HCT116 (cell line): ENCODE measurements at regions not wholly inside any gene's neighbourhood (a gene's known extent, or its start where the extent isn't known, plus 50 kb on each side); places are given as distances from the start of the nearest gene placed in this dataset.

Experiments
- ATAC-seq: fragments of 200-7000 bp; cut with Tn5 transposase; 2 replicates; pipeline ENCODE4 v1.9.1; 2020; ENCODE audit warnings: mild to moderate bottlenecking, moderate library complexity
- BruUV-seq: library from RNA; stranded (reverse); fragments of 400-500 nt; replicated peaks from 2 replicates; lab custom pipeline; 2021; lab: Mats Ljungman, UMichigan
- CTCF ChIA-PET: fragments of 300-600 bp; sonication (Branson Sonifier 250); formaldehyde crosslinking; loops from one replicate; lab custom pipeline; 2021; ENCODE audit warnings: antibody characterized with exemption; lab: Charles Lee
- POLR2A ChIA-PET: fragments of 300-600, 350-600 bp; sonication (Branson Sonifier 250); formaldehyde crosslinking; loops from one replicate; lab custom pipeline; 2021; ENCODE audit warnings: antibody characterized with exemption; lab: Charles Lee
- RAD21 ChIA-PET, 2 experiments: fragments of 300-600 bp; sonication (Branson Sonifier 250); formaldehyde crosslinking; loops; one replicate each; lab custom pipeline; 2023; ENCODE audit warnings: low total read pairs in 2 of 2; ENCODE audit not compliant: uncharacterized antibody in 2 of 2, unreplicated experiment in 2 of 2, low non-redundant PET in 1 of 2; lab: Charles Lee
- DNase-seq: peaks from one replicate; pipeline ENCODE4 v3.0.0-alpha.2; 2010; ENCODE audit warnings: low read depth, low spot score
- H2AFZ ChIP-seq: fragments of 200-600 bp; shearing (Covaris generic), sonication (generic); 2 replicates; pipeline ENCODE4 v1.6.1; 2017; ENCODE audit warnings: low read depth, mixed run types, mixed read lengths, antibody characterized with exemption, low read length; ENCODE audit not compliant: poor library complexity, severe bottlenecking
- H3K27ac ChIP-seq: 2 replicates; pipeline ENCODE4 v1.5.1; 2012; ENCODE audit warnings: low read depth, low read length
- H3K27me3 ChIP-seq: fragments of 200-600 bp; sonication (generic); 2 replicates; pipeline ENCODE4 v1.6.1; 2016; ENCODE audit warnings: mixed run types, low read length, mixed read lengths; ENCODE audit not compliant: insufficient read depth
- H3K36me3 ChIP-seq, 2 experiments: fragments of 200-500 bp in 1 of 2; fragments of 200-600 bp in 1 of 2; sonication (Bioruptor generic) in 1 of 2; sonication (generic) in 1 of 2; 2 replicates each; pipeline versions ENCODE4 v1.5.1 to v1.6.1; 2014 to 2016; ENCODE audit warnings: low read length in 2 of 2, inconsistent platforms in 1 of 2, mixed read lengths in 1 of 2, mixed run types in 1 of 2; ENCODE audit not compliant: insufficient read depth in 2 of 2, control insufficient read depth in 1 of 2
- H3K4me1 ChIP-seq, 2 experiments: fragments of 200-600 bp in 1 of 2; sonication (generic) in 1 of 2; 2 replicates each; pipeline versions ENCODE4 v1.5.1 to v1.6.1; 2012 to 2017; ENCODE audit warnings: low read length in 2 of 2, inconsistent platforms in 1 of 2, mild to moderate bottlenecking in 1 of 2, mixed read lengths in 1 of 2, mixed run types in 1 of 2, moderate library complexity in 1 of 2; ENCODE audit not compliant: insufficient read depth in 2 of 2, control insufficient read depth in 1 of 2
- H3K4me2 ChIP-seq: fragments of 200-600 bp; sonication (generic); 2 replicates; pipeline ENCODE4 v1.6.1; 2017; ENCODE audit warnings: mixed run types, low read length, mixed read lengths
- H3K4me3 ChIP-seq, 2 experiments: fragments of 200-600 bp in 1 of 2; sonication (generic) in 1 of 2; replicated peaks in 1 of 2; 2 replicates each; pipeline ENCODE4 v1.5.1; 2011 to 2016; ENCODE audit warnings: low read length in 2 of 2, control low read depth in 1 of 2, low read depth in 1 of 2, mild to moderate bottlenecking in 1 of 2, mixed read lengths in 1 of 2, mixed run types in 1 of 2
- H3K79me2 ChIP-seq: fragments of 200-600 bp; sonication (generic); 2 replicates; pipeline ENCODE4 v1.6.1; 2017; ENCODE audit warnings: mild to moderate bottlenecking, mixed run types, low read length, moderate library complexity, mixed read lengths; ENCODE audit not compliant: insufficient read depth
- H3K9ac ChIP-seq: fragments of 200-600 bp; sonication (generic); 2 replicates; pipeline ENCODE4 v1.6.1; 2016; ENCODE audit warnings: low read length, mixed read lengths
- H3K9me2 ChIP-seq: fragments of 200-600 bp; sonication (generic), shearing (Covaris generic); 2 replicates; pipeline ENCODE4 v1.6.1; 2017; ENCODE audit warnings: mixed run types, mild to moderate bottlenecking, moderate library complexity; ENCODE audit not compliant: insufficient read depth
- H3K9me3 ChIP-seq, 2 experiments: fragments of 200-500 bp in 1 of 2; fragments of 200-600 bp in 1 of 2; sonication (Bioruptor generic) in 1 of 2; sonication (generic) in 1 of 2; 2 replicates each; pipeline ENCODE4 v1.6.1; 2014 to 2017; ENCODE audit warnings: low read length in 2 of 2, mixed read lengths in 2 of 2, inconsistent platforms in 1 of 2, low read depth in 1 of 2, mild to moderate bottlenecking in 1 of 2, mixed run types in 1 of 2, moderate library complexity in 1 of 2; ENCODE audit not compliant: control insufficient read depth in 1 of 2, insufficient read depth in 1 of 2
- H4K20me1 ChIP-seq: fragments of 200-600 bp; sonication (generic), shearing (Covaris generic); 2 replicates; pipeline ENCODE4 v1.6.1; 2017; ENCODE audit warnings: mixed run types, mild to moderate bottlenecking, moderate library complexity; ENCODE audit not compliant: insufficient read depth
- ATF3 ChIP-seq: IDR thresholded peaks from 2 replicates; pipeline ENCODE4 v1.6.1; 2012
- ELF1 ChIP-seq: IDR thresholded peaks from 2 replicates; pipeline ENCODE4 v1.6.1; 2012; ENCODE audit warnings: low read depth, borderline replicate concordance
- EZH2phosphoT487 ChIP-seq: fragments of 200-600 bp; IDR thresholded peaks from 2 replicates; pipeline ENCODE4 v1.6.1; 2018; ENCODE audit warnings: antibody characterized with exemption, borderline replicate concordance
- FOSL1 ChIP-seq: IDR thresholded peaks from 2 replicates; pipeline ENCODE4 v1.6.1; 2012; ENCODE audit warnings: low read depth
- JUND ChIP-seq: IDR thresholded peaks from 2 replicates; pipeline ENCODE4 v1.6.1; 2012
- POLR2A ChIP-seq: IDR thresholded peaks from 2 replicates; pipeline ENCODE4 v1.7.0; 2011; ENCODE audit warnings: borderline replicate concordance; ENCODE audit not compliant: insufficient read depth, insufficient read length; ENCODE audit errors: extremely low read depth
- POLR2AphosphoS5 ChIP-seq: IDR thresholded peaks from 2 replicates; pipeline ENCODE4 v1.6.1; 2011; ENCODE audit warnings: mild to moderate bottlenecking, low read depth, low read length, moderate library complexity
- RAD21 ChIP-seq: IDR thresholded peaks from 2 replicates; pipeline ENCODE4 v1.6.1; 2012; ENCODE audit warnings: low read depth, mild to moderate bottlenecking
- REST ChIP-seq: IDR thresholded peaks from 2 replicates; pipeline ENCODE4 v1.6.1; 2012; ENCODE audit warnings: low read depth
- SIN3A ChIP-seq: IDR thresholded peaks from 2 replicates; pipeline ENCODE4 v1.6.1; 2012; ENCODE audit warnings: low read depth
- YY1 ChIP-seq: IDR thresholded peaks from 2 replicates; pipeline ENCODE4 v1.6.1; 2011; ENCODE audit warnings: low read length, low read depth, moderate library complexity, mild to moderate bottlenecking; ENCODE audit not compliant: insufficient replicate concordance; ENCODE audit errors: extremely low read depth
- ZBTB33 ChIP-seq: IDR thresholded peaks from 2 replicates; pipeline ENCODE4 v1.6.1; 2011; ENCODE audit warnings: mild to moderate bottlenecking, low read length, moderate library complexity; ENCODE audit not compliant: insufficient replicate concordance; ENCODE audit errors: extremely low read depth
- intact Hi-C: fragments of 100-400 bp; cut with micrococcal nuclease; formaldehyde crosslinking; loops from 2 replicates; pipeline ENCODE4 v1.10.0; 2022

- ChIA-PET POLR2A (no interaction called here), RAD21 (no interaction called here), CTCF (no interaction called here)
- H3K27me3 ChIP-seq: no peaks in the 10 kb centered on the region
- DNase-seq (no peak), ATAC-seq (no peak)
- H3K4me3 ChIP-seq: no peak overlapping the region
- no peak overlapping the region for H3K4me2 ChIP-seq
- intact Hi-C loops: no loop called here
- no peaks in the 10 kb centered on the region for H3K9me2 ChIP-seq
- H4K20me1 ChIP-seq: no peaks in the 10 kb centered on the region
- BruUV-seq: no TSS peak
- H3K27ac ChIP-seq: no peak overlapping the region
- no peak overlapping the region for H3K9ac ChIP-seq
- H3K4me1 ChIP-seq: peaks cover 0 to 12% of the 10 kb centered on the region in 2 experiments; a peak in 1 of 4 replicates
- H2AFZ ChIP-seq: no peak overlapping the region
- no peaks in the 10 kb centered on the region for H3K9me3 ChIP-seq
- H3K79me2 ChIP-seq: no peaks in the 10 kb centered on the region
- no peaks in the 10 kb centered on the region for H3K36me3 ChIP-seq
- TF ChIP-seq ELF1 (no peak), YY1 (no peak), FOSL1 (no peak), ATF3 (no peak), REST (no peak), SIN3A (no peak), JUND (no peak), POLR2AphosphoS5 (no peak), EZH2phosphoT487 (no peak), ZBTB33 (no peak), RAD21 (no peak), POLR2A (no peak)
Measured at GRCh38 chr2:20565623-20566236, 85.2 kb downstream of the HS1BP3 start.
